K562 (cell line): ENCODE measurements at regions not wholly inside any gene's neighbourhood (a gene's known extent, or its start where the extent isn't known, plus 50 kb on each side); places are given as distances from the start of the nearest gene placed in this dataset.

Experiments
- ATAC-seq: fragments of 200-7000 bp; cut with Tn5 transposase; 3 replicates; pipeline ENCODE4 v1.9.1; 2020; ENCODE audit warnings: moderate library complexity
- BruUV-seq: library from RNA; stranded (reverse); fragments of 400-500 nt; replicated peaks from 2 replicates; lab custom pipeline; 2021; lab: Mats Ljungman, UMichigan
- CTCF ChIA-PET: fragments of 300-600 bp; formaldehyde crosslinking; extraction: SDS; loops from one replicate; lab custom pipeline; 2021; ENCODE audit warnings: low intra/inter-chr PET ratio; lab: Yijun Ruan, JAX
- POLR2A ChIA-PET: fragments of 300-600, 350-650 bp; sonication (Branson Sonifier 250); formaldehyde crosslinking; extraction: SDS; loops from one replicate; lab custom pipeline; 2021; ENCODE audit warnings: antibody characterized with exemption, inconsistent platforms; lab: Yijun Ruan, JAX
- DNase-seq, 4 experiments: peaks; one replicate each; pipeline versions ENCODE4 v3.0.0 to v3.0.0-alpha.2; 2011 to 2018; ENCODE audit warnings: low spot score in 3 of 4, mixed read lengths in 3 of 4; ENCODE audit errors: extremely low read depth in 1 of 4
- FAIRE-seq: peaks from 2 replicates; lab custom pipeline; 2011; peaks lifted over from hg19 to GRCh38; lab: Jason Lieb, UNC
- H2AFZ ChIP-seq: 2 replicates; pipeline ENCODE4 v1.6.0; 2011; ENCODE audit warnings: low read depth, low read length, control low read depth, inconsistent platforms
- H3K27ac ChIP-seq: fragments of 200-600 bp; 3 replicates; pipeline ENCODE4 v1.8.0; 2011; ENCODE audit warnings: low read depth, mild to moderate bottlenecking, control low read depth, inconsistent platforms, low read length, moderate library complexity, mixed read lengths; ENCODE audit errors: extremely low read depth
- H3K27me3 ChIP-seq, 2 experiments: fragments of 300-600 bp in 1 of 2; 2 replicates in 1 of 2; 3 replicates in 1 of 2; pipeline versions ENCODE4 v1.6.0 to v1.8.0; 2011; ENCODE audit warnings: inconsistent platforms in 2 of 2, low read length in 2 of 2, mild to moderate bottlenecking in 1 of 2, mixed read lengths in 1 of 2, moderate library complexity in 1 of 2; ENCODE audit not compliant: control insufficient read depth in 2 of 2, insufficient read depth in 2 of 2
- H3K36me3 ChIP-seq: fragments of 300-600 bp; 3 replicates; pipeline ENCODE4 v1.8.0; 2011; ENCODE audit warnings: mild to moderate bottlenecking, low read length, inconsistent platforms; ENCODE audit not compliant: control insufficient read depth, insufficient read depth
- H3K4me1 ChIP-seq, 2 experiments: fragments of 200-600 bp in 1 of 2; replicated peaks in 1 of 2; 2 replicates in 1 of 2; 3 replicates in 1 of 2; pipeline versions ENCODE4 v1.5.1 to v1.8.0; 2011; ENCODE audit warnings: inconsistent platforms in 2 of 2, low read length in 2 of 2, mild to moderate bottlenecking in 1 of 2, mixed read lengths in 1 of 2, moderate library complexity in 1 of 2; ENCODE audit not compliant: control insufficient read depth in 2 of 2, insufficient read depth in 2 of 2
- H3K4me2 ChIP-seq: 2 replicates; pipeline ENCODE4 v1.6.1; 2011; ENCODE audit warnings: low read length, control low read depth, inconsistent platforms, mixed read lengths; ENCODE audit not compliant: insufficient read depth
- H3K4me3 ChIP-seq: fragments of 200-600 bp; sonication (generic), shearing (Covaris generic); 2 replicates; pipeline ENCODE4 v1.5.1; 2016; ENCODE audit warnings: control low read depth, inconsistent platforms
- H3K79me2 ChIP-seq: fragments of 200-600 bp; 3 replicates; pipeline ENCODE4 v1.8.0; 2011; ENCODE audit warnings: low read length, inconsistent platforms; ENCODE audit not compliant: control insufficient read depth, insufficient read depth
- H3K9ac ChIP-seq, 2 experiments: 2 replicates each; pipeline versions ENCODE4 v1.6.0 to v1.6.1; 2011; ENCODE audit warnings: low read depth in 2 of 2, low read length in 2 of 2, control low read depth in 1 of 2, inconsistent platforms in 1 of 2, mild to moderate bottlenecking in 1 of 2, mixed read lengths in 1 of 2; ENCODE audit not compliant: insufficient read depth in 1 of 2
- H3K9me1 ChIP-seq: one replicate; pipeline ENCODE4 v1.6.0; 2011; ENCODE audit warnings: inconsistent platforms, mild to moderate bottlenecking, low read length, moderate library complexity; ENCODE audit not compliant: control insufficient read depth, insufficient read depth
- H3K9me3 ChIP-seq: replicated peaks from 2 replicates; pipeline ENCODE4 v1.5.1; 2011; ENCODE audit warnings: low read depth, low read length, inconsistent platforms; ENCODE audit not compliant: control insufficient read depth, insufficient read depth
- H4K20me1 ChIP-seq: replicated peaks from 2 replicates; pipeline ENCODE4 v1.6.1; 2011; ENCODE audit warnings: low read length, inconsistent platforms, mixed read lengths; ENCODE audit not compliant: control insufficient read depth, insufficient read depth
- ATF3 ChIP-seq, 2 experiments: fragments of 450-650 bp in 1 of 2; sonication (generic) in 1 of 2; formaldehyde crosslinking in 1 of 2; IDR thresholded peaks in 1 of 2; conservative IDR thresholded peaks in 1 of 2; 2 replicates each; pipeline versions ENCODE4 v1.6.1 to v1.8.1; 2016 to 2023; ENCODE audit warnings: mild to moderate bottlenecking in 2 of 2, moderate library complexity in 2 of 2, inconsistent platforms in 1 of 2, missing genetic modification reagents in 1 of 2
- FOSL1 ChIP-seq: fragments of 200-800 bp; sonication (Bioruptor generic); conservative IDR thresholded peaks from 2 replicates; pipeline ENCODE4 v1.6.1; 2016; ENCODE audit warnings: missing genetic modification characterization, missing compliant biosample characterization
- JUND ChIP-seq, 2 experiments: IDR thresholded peaks; 2 replicates in 1 of 2; 3 replicates in 1 of 2; pipeline ENCODE4 v1.6.1; 2011; ENCODE audit warnings: borderline replicate concordance in 2 of 2, low read depth in 2 of 2, low read length in 2 of 2, improper control_type of control experiment in 1 of 2, missing biosample characterization in 1 of 2, missing genetic modification characterization in 1 of 2, missing genetic modification reagents in 1 of 2
- ZNF175 ChIP-seq: fragments of 200-800 bp; sonication (Bioruptor generic); IDR thresholded peaks from 2 replicates; pipeline ENCODE4 v1.6.1; 2016; ENCODE audit warnings: low read depth, mild to moderate bottlenecking, missing genetic modification characterization, missing compliant biosample characterization
- ZNF184 ChIP-seq: sonication (generic); formaldehyde crosslinking; IDR thresholded peaks from 2 replicates; pipeline ENCODE4 v1.5.0; 2020; ENCODE audit warnings: missing genetic modification reagents
- ZNF75A ChIP-seq: fragments of 450-650 bp; formaldehyde crosslinking; IDR thresholded peaks from 2 replicates; pipeline ENCODE4 v1.4.0; 2020; ENCODE audit warnings: mild to moderate bottlenecking
- WGBS: fragments of 100-300 bp; shearing (Covaris generic); methylation state at CpG from one replicate; pipeline ENCODE4 v1.1.6; 2016; ENCODE audit warnings: low coverage, mixed read lengths; ENCODE audit not compliant: insufficient coverage; ENCODE audit errors: missing lambda C conversion rate; 5-methylcytosine and 5-hydroxymethylcytosine counted together
- in situ Hi-C: fragments of 300-500 bp; cut with MboI; formaldehyde crosslinking; loops from 4 replicates; pipeline ENCODE4 v1.15.0; 2018; ENCODE audit warnings: inconsistent platforms, mixed read lengths
- intact Hi-C: fragments of 100-400 bp; cut with micrococcal nuclease; formaldehyde crosslinking; loops from 2 replicates; pipeline ENCODE4 v1.14.2; 2022

- peak; percentile 39; the same call in 1 of the 2 replicates for TF ChIP-seq JUND (IDR thresholded peaks at IDR 0.05; ENCODE audit: borderline replicate concordance, low read depth, low read length)
- peak; percentile 67; the same call in 1 of the 3 replicates for TF ChIP-seq JUND (tag; IDR thresholded peaks at IDR 0.05; ENCODE audit: borderline replicate concordance, low read depth, low read length)
- no peak for TF ChIP-seq ZNF75A (CRISPR knock-in tag)
- no peak for TF ChIP-seq ZNF175 (CRISPR knock-in tag)
- TF ChIP-seq ZNF184 (CRISPR knock-in tag): peak; percentile 19; the same call in 1 of the 2 replicates
- peak; percentile 48 for TF ChIP-seq ATF3 (IDR thresholded peaks at IDR 0.05)
- TF ChIP-seq ATF3 (CRISPR knock-in tag; conservative IDR thresholded peaks at IDR 0.05): no peak
- peak; percentile 54; the same call in 1 of the 2 replicates for TF ChIP-seq FOSL1 (tag)
- Histone ChIP-seq H3K4me3 (no peak overlapping the region), H3K9me1 (no peaks in the 10 kb centered on the region), H3K9me3 (no peaks in the 10 kb centered on the region), H3K9ac (no peak overlapping the region), H3K79me2 (peaks cover 28% of the 10 kb centered on the region), H3K36me3 (peaks cover 20% of the 10 kb centered on the region; the same call in 2 of the 3 replicates), H3K27me3 (no peaks in the 10 kb centered on the region), H2AFZ (no peak overlapping the region), H3K4me1 (no peaks in the 10 kb centered on the region; a peak in 1 of 5 replicates), H4K20me1 (no peaks in the 10 kb centered on the region), H3K4me2 (no peak overlapping the region), H3K27ac (no peak overlapping the region)
- ATAC-seq (no peak), DNase-seq (no peak), FAIRE-seq (no peak)
- no TSS peak for BruUV-seq
- intact Hi-C loops: no loop called here
- in situ Hi-C loops: no loop called here
- POLR2A ChIA-PET: no interaction called here
- 7% methylated on average over 2 of the region's 2 CpGs for WGBS
- CTCF ChIA-PET: no interaction called here
Measured at GRCh38 chr2:75892490-75892889, 181.8 kb upstream of the GCFC2 start.
